GM23338 (cell line): ENCODE measurements at regions not wholly inside any gene's neighbourhood (a gene's known extent, or its start where the extent isn't known, plus 50 kb on each side); places are given as distances from the start of the nearest gene placed in this dataset.

Experiments
- ATAC-seq: fragments of 200-7000 bp; cut with Tn5 transposase; 3 replicates; pipeline ENCODE4 v1.9.1; 2020
- DNase-seq: peaks from one replicate; pipeline ENCODE4 v3.0.0-alpha.2; 2015; ENCODE audit warnings: low spot score
- H2AFZ ChIP-seq: fragments of 200-600 bp; sonication (generic); 2 replicates; pipeline ENCODE4 v1.8.0; 2016; ENCODE audit warnings: antibody characterized with exemption, mild to moderate bottlenecking, moderate library complexity
- H3F3A ChIP-seq: fragments of 200-600 bp; sonication (generic); replicated peaks from 2 replicates; pipeline ENCODE4 v1.8.0; 2017; ENCODE audit warnings: antibody characterized with exemption, mixed run types, low read depth
- H3K27ac ChIP-seq: fragments of 200-600 bp; sonication (generic); 2 replicates; pipeline ENCODE4 v1.6.1; 2016; ENCODE audit warnings: low read depth
- H3K27me3 ChIP-seq: fragments of 200-600 bp; sonication (generic); 2 replicates; pipeline ENCODE4 v1.8.0; 2016; ENCODE audit warnings: mild to moderate bottlenecking, mixed run types, moderate library complexity; ENCODE audit not compliant: insufficient read depth
- H3K36me3 ChIP-seq: fragments of 200-600 bp; sonication (generic); 2 replicates; pipeline ENCODE4 v1.8.0; 2016; ENCODE audit warnings: mild to moderate bottlenecking; ENCODE audit not compliant: insufficient read depth
- H3K4me1 ChIP-seq: fragments of 200-600 bp; sonication (generic); 2 replicates; pipeline ENCODE4 v1.8.0; 2016; ENCODE audit warnings: mild to moderate bottlenecking, moderate library complexity; ENCODE audit not compliant: insufficient read depth
- H3K4me2 ChIP-seq: fragments of 200-600 bp; sonication (generic); 2 replicates; pipeline ENCODE4 v1.7.1; 2017; ENCODE audit warnings: mixed run types
- H3K4me3 ChIP-seq: fragments of 200-600 bp; sonication (generic); 2 replicates; pipeline ENCODE4 v1.6.1; 2016; ENCODE audit warnings: mixed run types
- H3K79me2 ChIP-seq: fragments of 200-600 bp; sonication (generic); replicated peaks from 2 replicates; pipeline ENCODE4 v1.8.0; 2017; ENCODE audit warnings: mild to moderate bottlenecking; ENCODE audit not compliant: insufficient read depth
- H3K9me2 ChIP-seq: fragments of 200-600 bp; sonication (generic); 2 replicates; pipeline ENCODE4 v1.8.0; 2017; ENCODE audit not compliant: insufficient read depth
- H4K20me1 ChIP-seq: fragments of 200-600 bp; sonication (generic); replicated peaks from 2 replicates; pipeline ENCODE4 v1.8.0; 2017; ENCODE audit warnings: mild to moderate bottlenecking; ENCODE audit not compliant: insufficient read depth
- H3K27ac Mint-ChIP-seq: 2 replicates; pipeline ENCODE4 v1.8.0; 2020; ENCODE audit warnings: inconsistent platforms, mild to moderate bottlenecking, moderate library complexity, mixed read lengths
- H3K27me3 Mint-ChIP-seq: 3 replicates; pipeline ENCODE4 v1.8.0; 2022; ENCODE audit warnings: low read depth, mild to moderate bottlenecking, moderate library complexity, mixed read lengths, inconsistent platforms; ENCODE audit not compliant: insufficient read depth, poor library complexity
- H3K36me3 Mint-ChIP-seq: 3 replicates; pipeline ENCODE4 v1.8.0; 2021; ENCODE audit warnings: low read depth, mild to moderate bottlenecking, inconsistent platforms, moderate library complexity, mixed read lengths
- H3K4me1 Mint-ChIP-seq: 3 replicates; pipeline ENCODE4 v1.8.0; 2020; ENCODE audit warnings: mild to moderate bottlenecking, inconsistent platforms, mixed read lengths
- H3K4me3 Mint-ChIP-seq: 3 replicates; pipeline ENCODE4 v1.8.0; 2021; ENCODE audit warnings: moderate library complexity, mild to moderate bottlenecking, inconsistent platforms, mixed read lengths
- H3K9me3 Mint-ChIP-seq: 3 replicates; pipeline ENCODE4 v1.8.0; 2020; ENCODE audit warnings: moderate library complexity, mild to moderate bottlenecking, inconsistent platforms, mixed read lengths
- CREB1 ChIP-seq: fragments of 250-450 bp; sonication (Bioruptor Pico); IDR thresholded peaks from 2 replicates; pipeline ENCODE4 v1.5.0; 2020; ENCODE audit warnings: low read depth, mild to moderate bottlenecking, moderate library complexity
- EZH2 ChIP-seq: fragments of 200-600 bp; sonication (generic); IDR thresholded peaks from one replicate; pipeline ENCODE4 v1.8.0; 2017; ENCODE audit warnings: antibody characterized with exemption, mild to moderate bottlenecking, low read depth; ENCODE audit not compliant: unreplicated experiment
- EZH2phosphoT487 ChIP-seq: fragments of 200-600 bp; sonication (generic); IDR thresholded peaks from one replicate; pipeline ENCODE4 v1.8.1; 2018; ENCODE audit warnings: antibody characterized with exemption; ENCODE audit not compliant: unreplicated experiment
- JUNB ChIP-seq: IDR thresholded peaks from one replicate; pipeline ENCODE4 v1.6.1; 2016; ENCODE audit warnings: antibody characterized with exemption; ENCODE audit not compliant: unreplicated experiment
- NANOG ChIP-seq: IDR thresholded peaks from 2 replicates; pipeline ENCODE4 v1.6.1; 2016; ENCODE audit warnings: antibody characterized with exemption, borderline replicate concordance
- POLR2AphosphoS5 ChIP-seq: IDR thresholded peaks from 2 replicates; pipeline ENCODE4 v1.6.1; 2016; ENCODE audit warnings: antibody characterized with exemption, low read depth
- STAT1 ChIP-seq: IDR thresholded peaks from one replicate; pipeline ENCODE4 v1.6.1; 2016; ENCODE audit warnings: antibody characterized with exemption; ENCODE audit not compliant: unreplicated experiment
- ZNF331 ChIP-seq: fragments of 250-450 bp; sonication (Bioruptor Pico); IDR thresholded peaks from 2 replicates; pipeline ENCODE4 v1.5.0; 2020; ENCODE audit warnings: low read depth, mild to moderate bottlenecking, moderate library complexity
- TF ChIP-seq, protein P1 (sequence below): fragments of 250-450 bp; sonication (Bioruptor Pico); IDR thresholded peaks from 2 replicates; pipeline ENCODE4 v1.5.0; 2020; ENCODE audit warnings: mild to moderate bottlenecking, moderate library complexity
- TF ChIP-seq, protein P2 (sequence below): IDR thresholded peaks from one replicate; pipeline ENCODE4 v1.6.1; 2018; ENCODE audit warnings: antibody characterized with exemption; ENCODE audit not compliant: unreplicated experiment

DNA sequence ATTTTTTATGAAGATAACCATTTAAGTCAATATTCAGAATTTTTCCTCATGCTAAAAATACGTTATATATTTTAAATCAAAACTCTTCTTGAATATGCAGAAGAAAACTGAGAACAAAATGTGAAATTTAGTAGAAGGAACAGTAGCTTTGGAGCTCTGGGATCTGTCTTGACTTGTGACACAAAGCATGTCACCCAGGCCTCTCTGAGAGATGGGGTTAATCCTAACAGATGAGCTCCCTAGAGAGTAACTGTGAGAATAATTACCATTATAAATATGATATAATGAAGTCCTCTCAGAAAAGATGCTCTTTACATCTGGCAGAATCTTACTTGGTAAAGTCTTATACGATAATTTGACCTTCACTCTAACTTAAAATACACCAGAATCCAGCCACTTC is 272.0 kb downstream of the PTPRC start (continued):
- TF ChIP-seq, protein P1, sequence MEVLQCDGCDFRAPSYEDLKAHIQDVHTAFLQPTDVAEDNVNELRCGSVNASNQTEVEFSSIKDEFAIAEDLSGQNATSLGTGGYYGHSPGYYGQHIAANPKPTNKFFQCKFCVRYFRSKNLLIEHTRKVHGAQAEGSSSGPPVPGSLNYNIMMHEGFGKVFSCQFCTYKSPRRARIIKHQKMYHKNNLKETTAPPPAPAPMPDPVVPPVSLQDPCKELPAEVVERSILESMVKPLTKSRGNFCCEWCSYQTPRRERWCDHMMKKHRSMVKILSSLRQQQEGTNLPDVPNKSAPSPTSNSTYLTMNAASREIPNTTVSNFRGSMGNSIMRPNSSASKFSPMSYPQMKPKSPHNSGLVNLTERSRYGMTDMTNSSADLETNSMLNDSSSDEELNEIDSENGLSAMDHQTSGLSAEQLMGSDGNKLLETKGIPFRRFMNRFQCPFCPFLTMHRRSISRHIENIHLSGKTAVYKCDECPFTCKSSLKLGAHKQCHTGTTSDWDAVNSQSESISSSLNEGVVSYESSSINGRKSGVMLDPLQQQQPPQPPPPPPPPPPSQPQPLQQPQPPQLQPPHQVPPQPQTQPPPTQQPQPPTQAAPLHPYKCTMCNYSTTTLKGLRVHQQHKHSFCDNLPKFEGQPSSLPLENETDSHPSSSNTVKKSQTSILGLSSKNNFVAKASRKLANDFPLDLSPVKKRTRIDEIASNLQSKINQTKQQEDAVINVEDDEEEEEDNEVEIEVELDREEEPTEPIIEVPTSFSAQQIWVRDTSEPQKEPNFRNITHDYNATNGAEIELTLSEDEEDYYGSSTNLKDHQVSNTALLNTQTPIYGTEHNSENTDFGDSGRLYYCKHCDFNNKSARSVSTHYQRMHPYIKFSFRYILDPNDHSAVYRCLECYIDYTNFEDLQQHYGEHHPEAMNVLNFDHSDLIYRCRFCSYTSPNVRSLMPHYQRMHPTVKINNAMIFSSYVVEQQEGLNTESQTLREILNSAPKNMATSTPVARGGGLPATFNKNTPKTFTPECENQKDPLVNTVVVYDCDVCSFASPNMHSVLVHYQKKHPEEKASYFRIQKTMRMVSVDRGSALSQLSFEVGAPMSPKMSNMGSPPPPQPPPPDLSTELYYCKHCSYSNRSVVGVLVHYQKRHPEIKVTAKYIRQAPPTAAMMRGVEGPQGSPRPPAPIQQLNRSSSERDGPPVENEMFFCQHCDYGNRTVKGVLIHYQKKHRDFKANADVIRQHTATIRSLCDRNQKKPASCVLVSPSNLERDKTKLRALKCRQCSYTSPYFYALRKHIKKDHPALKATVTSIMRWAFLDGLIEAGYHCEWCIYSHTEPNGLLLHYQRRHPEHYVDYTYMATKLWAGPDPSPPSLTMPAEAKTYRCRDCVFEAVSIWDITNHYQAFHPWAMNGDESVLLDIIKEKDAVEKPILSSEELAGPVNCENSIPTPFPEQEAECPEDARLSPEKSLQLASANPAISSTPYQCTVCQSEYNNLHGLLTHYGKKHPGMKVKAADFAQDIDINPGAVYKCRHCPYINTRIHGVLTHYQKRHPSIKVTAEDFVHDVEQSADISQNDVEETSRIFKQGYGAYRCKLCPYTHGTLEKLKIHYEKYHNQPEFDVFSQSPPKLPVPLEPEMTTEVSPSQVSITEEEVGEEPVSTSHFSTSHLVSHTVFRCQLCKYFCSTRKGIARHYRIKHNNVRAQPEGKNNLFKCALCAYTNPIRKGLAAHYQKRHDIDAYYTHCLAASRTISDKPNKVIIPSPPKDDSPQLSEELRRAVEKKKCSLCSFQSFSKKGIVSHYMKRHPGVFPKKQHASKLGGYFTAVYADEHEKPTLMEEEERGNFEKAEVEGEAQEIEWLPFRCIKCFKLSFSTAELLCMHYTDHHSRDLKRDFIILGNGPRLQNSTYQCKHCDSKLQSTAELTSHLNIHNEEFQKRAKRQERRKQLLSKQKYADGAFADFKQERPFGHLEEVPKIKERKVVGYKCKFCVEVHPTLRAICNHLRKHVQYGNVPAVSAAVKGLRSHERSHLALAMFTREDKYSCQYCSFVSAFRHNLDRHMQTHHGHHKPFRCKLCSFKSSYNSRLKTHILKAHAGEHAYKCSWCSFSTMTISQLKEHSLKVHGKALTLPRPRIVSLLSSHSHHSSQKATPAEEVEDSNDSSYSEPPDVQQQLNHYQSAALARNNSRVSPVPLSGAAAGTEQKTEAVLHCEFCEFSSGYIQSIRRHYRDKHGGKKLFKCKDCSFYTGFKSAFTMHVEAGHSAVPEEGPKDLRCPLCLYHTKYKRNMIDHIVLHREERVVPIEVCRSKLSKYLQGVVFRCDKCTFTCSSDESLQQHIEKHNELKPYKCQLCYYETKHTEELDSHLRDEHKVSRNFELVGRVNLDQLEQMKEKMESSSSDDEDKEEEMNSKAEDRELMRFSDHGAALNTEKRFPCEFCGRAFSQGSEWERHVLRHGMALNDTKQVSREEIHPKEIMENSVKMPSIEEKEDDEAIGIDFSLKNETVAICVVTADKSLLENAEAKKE (CRISPR knock-in tag) = no peak
- no peak for TF ChIP-seq ZNF331 (CRISPR knock-in tag)

DNA sequence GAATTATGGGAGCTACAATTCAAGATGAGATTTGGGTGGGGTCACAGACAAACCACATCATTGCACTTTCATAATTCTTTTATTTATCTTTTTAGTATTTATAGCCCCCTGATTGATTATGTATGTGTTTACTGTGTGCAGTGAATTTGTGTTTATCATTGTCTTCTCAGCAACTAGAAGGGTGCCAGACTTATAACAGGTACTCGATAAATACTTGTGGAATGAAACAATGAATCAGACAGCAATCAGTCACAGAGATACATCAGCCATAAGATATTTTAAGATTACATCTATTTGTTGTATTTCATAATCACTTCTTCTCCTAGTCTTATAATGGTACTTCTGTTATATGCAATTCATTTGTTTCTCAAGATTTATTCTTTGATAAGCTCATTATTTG is 273.2 kb downstream of the PTPRC start:
- H3K36me3 ChIP-seq = no peaks in the 10 kb centered on the region
- ATAC-seq (no peak), DNase-seq (no peak)
- H3K4me3 ChIP-seq = no peak overlapping the region
- H3K27me3 Mint-ChIP-seq = no peaks in the 10 kb centered on the region
- H3K27ac Mint-ChIP-seq = no peak overlapping the region
- no peaks in the 10 kb centered on the region for H3K27me3 ChIP-seq
- no peaks in the 10 kb centered on the region for H3K9me2 ChIP-seq
- no peaks in the 10 kb centered on the region for H3K9me3 Mint-ChIP-seq
- no peaks in the 10 kb centered on the region for H3K4me1 ChIP-seq
- H3K27ac ChIP-seq = no peak overlapping the region
- H3K4me2 ChIP-seq = no peak overlapping the region
- H4K20me1 ChIP-seq = no peaks in the 10 kb centered on the region
- peaks cover 3% of the 10 kb centered on the region; the same call in 2 of the 3 replicates for H3K4me1 Mint-ChIP-seq
- no peaks in the 10 kb centered on the region for H3K36me3 Mint-ChIP-seq
- H3K4me3 Mint-ChIP-seq = no peak overlapping the region
- no peaks in the 10 kb centered on the region for H3K79me2 ChIP-seq
- H2AFZ ChIP-seq = no peak overlapping the region
- no peaks in the 10 kb centered on the region for H3F3A ChIP-seq
- TF ChIP-seq STAT1 (no peak), CREB1 (CRISPR knock-in tag) (no peak), EZH2phosphoT487 (no peak), NANOG (no peak), ZNF331 (CRISPR knock-in tag) (no peak), JUNB (no peak), EZH2 (no peak), POLR2AphosphoS5 (no peak)
- TF ChIP-seq, protein P2, sequence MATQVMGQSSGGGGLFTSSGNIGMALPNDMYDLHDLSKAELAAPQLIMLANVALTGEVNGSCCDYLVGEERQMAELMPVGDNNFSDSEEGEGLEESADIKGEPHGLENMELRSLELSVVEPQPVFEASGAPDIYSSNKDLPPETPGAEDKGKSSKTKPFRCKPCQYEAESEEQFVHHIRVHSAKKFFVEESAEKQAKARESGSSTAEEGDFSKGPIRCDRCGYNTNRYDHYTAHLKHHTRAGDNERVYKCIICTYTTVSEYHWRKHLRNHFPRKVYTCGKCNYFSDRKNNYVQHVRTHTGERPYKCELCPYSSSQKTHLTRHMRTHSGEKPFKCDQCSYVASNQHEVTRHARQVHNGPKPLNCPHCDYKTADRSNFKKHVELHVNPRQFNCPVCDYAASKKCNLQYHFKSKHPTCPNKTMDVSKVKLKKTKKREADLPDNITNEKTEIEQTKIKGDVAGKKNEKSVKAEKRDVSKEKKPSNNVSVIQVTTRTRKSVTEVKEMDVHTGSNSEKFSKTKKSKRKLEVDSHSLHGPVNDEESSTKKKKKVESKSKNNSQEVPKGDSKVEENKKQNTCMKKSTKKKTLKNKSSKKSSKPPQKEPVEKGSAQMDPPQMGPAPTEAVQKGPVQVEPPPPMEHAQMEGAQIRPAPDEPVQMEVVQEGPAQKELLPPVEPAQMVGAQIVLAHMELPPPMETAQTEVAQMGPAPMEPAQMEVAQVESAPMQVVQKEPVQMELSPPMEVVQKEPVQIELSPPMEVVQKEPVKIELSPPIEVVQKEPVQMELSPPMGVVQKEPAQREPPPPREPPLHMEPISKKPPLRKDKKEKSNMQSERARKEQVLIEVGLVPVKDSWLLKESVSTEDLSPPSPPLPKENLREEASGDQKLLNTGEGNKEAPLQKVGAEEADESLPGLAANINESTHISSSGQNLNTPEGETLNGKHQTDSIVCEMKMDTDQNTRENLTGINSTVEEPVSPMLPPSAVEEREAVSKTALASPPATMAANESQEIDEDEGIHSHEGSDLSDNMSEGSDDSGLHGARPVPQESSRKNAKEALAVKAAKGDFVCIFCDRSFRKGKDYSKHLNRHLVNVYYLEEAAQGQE = no peak
